ENCODE measurements at regions not wholly inside any gene's neighbourhood (a gene's known extent, or its start where the extent isn't known, plus 50 kb on each side); places are given as distances from the start of the nearest gene placed in this dataset.

DNA sequence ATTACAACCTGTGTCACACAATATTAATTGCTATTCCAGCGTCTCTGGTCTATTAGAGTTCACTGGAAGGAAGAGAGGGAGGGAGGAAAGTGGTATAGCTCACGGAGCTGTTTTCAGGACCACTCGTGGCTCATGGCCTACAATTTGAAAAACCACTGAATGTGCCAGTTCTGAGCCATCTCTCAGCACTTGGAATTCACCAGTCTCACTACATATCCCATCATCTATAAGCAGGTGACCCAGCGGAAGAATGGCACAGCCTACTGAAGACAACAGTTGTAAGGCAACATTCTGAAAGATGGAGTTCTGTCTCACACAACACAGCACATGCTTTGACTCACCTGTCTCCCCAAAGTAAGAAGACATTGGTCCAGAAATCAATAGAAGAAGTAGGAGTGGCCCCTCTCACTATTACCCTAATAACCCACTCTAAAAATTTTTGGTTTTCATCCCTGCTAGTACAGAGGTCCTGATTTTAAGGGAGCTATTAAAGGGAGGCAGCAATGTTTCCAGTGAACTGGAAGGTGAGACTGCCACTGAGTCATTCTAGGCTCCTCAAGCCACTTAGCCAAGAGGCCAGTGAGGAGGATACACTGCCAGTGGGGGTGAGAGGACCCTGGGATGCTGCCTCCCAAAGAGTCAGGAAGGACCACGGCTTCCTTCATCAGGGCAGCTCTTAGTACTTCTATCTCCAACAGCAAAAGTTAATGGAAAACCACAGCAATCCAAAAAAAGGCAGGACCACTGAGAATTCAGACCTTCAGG lies 50.0 kb upstream of the DOCK9 start:
- DNase-seq = no peak

- no peak for DNase-seq
Observed at GRCh38 chr13:99028890-99029289, 51.0 kb upstream of the DOCK9 start.

DNA sequence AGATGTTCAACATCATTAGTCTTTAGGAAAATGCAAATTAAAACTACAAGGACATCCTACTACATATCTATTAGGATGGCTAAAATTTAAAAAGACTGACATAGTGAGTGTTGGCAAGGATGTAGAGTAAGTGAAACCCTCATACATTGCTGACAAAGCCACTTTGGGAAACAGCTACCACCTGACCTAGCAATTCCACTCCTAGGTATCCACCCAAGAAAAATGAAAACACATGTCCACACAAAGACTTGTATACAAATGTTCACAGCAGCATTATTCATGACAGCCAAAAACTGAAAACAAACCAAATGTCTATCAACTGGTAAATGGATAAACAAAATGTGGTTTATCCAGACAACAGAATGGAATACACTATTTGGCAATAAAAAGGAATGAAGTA lies 51.7 kb upstream of the DOCK9 start:
- DNase-seq = no peak

DNA sequence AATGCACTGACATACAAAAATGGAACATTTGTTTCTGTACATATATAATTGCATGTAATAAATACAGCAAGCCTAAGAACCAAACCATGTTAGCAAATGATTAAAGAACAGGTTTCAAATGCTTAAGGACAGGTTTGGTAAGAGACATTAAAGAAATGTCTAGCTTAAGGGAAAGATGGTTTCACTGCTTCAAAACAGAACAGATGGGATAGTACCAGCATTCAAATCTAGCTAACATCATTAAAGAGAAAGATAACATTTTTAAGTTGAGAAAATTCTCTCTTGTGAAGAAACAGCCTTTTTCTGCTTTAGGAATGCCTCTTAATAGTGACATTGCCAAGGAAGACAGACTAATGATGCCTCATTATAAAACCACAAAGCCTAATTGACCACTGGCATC lies 52.5 kb upstream of the DOCK9 start:
- DNase-seq = no peak

DNA sequence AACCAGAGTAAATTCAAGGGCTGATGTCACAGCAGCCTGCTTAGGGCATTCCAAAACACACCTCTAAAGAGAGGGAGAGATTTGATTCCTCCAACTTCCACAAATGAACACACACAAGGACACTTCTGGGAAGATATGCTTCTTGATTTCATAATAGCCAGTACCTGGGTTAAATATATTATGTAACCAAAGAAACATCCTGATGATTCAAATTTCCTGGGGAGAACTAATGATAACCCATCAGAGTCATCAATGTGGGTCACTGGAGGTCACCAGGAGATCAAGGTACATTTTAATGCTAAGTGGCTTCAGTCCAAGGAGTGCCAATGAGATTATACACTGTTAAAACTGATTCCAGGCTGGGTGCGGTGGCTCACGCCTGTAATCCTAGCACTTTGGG lies 54.0 kb upstream of the DOCK9 start:
- DNase-seq = no peak

GRCh38 chr13:99033814-99034213 lies 56.0 kb upstream of the DOCK9 start:
- DNase-seq = no peak

DNA sequence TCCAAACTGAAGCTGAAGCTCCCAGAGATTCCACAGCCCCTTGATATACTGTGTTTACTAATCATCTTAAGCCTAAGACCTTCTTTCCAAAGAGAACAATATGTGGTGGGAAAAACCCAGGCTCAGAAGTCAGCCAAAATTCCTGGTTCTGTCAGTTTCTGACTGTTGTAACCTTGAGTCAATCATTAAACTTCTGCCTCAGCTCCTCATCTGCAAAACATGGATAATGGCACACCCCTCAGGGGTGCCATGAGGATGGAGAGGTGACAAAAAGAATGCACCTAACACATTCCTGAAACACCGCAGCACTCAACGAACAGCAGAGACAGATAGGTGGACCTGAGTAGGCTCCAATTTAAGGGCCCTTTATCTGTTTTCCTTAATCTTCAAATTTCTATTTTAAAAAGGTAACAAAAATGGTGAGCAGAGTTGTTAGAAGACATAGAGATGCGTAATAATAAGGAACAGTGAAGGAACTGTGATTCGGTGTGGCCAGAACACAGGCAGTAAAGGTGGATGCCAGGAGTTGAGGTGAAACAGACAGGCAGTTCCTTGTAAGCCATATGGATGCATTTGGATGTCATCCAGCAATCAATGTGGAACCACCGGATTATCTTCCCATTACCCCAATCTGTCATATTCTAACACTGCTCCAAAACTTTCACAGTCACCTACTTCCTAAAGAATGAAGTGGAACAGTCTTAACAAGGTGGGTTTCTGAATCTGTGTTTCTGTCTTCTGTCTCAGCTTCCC lies 56.6 kb upstream of the DOCK9 start:
- DNase-seq = no peak

DNA sequence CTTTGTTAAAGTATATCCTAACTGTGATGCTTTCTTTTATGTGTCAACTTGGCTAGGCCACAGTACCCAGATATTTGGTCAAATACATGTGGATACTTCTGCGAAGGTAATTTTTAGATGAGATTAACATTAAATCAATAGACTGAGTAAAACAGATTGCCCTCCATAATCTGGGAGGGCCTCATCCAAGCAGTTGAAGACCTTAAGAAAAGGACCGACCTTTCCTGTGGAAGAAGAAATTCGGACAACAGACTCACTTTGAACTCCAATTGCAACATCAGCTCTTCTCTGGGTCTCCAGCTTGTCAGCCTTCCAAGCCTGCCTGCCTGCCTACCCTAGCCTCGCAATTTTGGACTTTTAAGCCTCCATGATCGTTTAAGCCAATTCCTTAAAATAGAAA lies 57.9 kb upstream of the DOCK9 start:
- DNase-seq = no peak

- no peak for DNase-seq
Observed at GRCh38 chr13:99037756-99038155, 59.9 kb upstream of the DOCK9 start.

- no peak for DNase-seq
Observed at GRCh38 chr13:99039718-99040280, 61.9 kb upstream of the DOCK9 start.

DNA sequence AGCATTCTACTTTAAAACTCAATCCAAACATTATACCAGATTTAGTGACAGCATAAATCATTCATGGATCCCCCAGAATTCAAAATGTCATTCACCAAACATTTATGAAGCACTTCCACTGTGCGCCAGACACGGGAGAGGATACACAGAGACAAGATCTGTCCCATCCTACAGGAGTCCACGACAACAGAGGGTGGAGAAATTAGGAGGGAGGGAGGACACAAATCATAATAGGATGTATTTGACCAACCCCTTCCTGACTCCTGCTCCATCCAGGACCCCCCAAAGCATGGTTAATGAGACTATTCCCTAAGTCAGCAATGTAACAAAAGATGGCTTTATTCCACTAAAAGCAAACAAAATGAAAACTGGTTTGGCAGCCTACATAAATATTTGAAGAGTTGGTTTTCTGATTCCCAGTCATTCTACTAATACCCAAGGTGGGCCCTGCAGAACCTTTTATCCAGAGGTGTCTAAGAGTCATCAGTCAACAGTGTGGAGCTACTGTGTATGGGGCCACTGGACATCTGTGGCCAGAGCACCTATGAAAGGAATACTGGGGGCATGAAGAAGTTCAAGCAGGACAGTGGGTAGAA lies 62.8 kb upstream of the DOCK9 start:
- DNase-seq = no peak

DNA sequence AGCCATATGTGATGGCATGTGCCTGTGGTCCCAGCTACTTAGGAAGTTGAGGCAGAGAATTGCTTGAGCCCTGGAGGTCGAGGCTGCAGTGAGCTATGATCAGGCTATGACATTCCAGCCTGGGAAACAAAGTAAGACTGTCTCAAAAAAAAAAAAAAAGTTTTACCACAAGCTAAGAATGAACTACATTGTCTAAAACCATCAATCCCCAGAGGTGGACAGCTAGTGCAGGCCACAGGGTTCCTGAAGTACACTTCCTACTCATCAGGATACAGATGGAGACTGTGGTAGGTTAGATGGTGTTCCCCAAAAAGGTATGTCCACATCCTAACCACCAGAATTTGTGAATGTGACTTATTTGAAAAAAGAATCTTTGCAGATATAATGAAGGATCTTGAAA lies 63.5 kb upstream of the DOCK9 start:
- no peak for DNase-seq

DNA sequence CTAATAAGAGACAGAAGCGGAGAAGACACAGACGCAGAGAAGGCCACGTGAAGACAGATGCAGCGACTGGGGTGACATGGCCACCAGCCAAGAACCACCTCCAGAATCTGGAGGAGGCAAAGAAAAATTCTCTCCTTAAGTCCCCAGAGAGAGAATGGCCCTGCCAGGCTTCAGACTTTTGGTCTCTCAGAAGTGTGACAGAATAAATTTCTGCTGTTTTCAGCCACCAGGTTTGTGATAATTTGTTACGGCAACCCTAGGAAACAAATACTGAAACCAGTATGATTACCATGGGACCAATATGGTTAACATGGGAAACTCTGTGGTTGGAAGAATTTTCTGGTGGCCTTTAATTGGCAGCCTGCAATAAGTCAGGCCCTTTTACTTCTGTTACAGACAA lies 63.9 kb upstream of the DOCK9 start:
- no peak for DNase-seq

DNA sequence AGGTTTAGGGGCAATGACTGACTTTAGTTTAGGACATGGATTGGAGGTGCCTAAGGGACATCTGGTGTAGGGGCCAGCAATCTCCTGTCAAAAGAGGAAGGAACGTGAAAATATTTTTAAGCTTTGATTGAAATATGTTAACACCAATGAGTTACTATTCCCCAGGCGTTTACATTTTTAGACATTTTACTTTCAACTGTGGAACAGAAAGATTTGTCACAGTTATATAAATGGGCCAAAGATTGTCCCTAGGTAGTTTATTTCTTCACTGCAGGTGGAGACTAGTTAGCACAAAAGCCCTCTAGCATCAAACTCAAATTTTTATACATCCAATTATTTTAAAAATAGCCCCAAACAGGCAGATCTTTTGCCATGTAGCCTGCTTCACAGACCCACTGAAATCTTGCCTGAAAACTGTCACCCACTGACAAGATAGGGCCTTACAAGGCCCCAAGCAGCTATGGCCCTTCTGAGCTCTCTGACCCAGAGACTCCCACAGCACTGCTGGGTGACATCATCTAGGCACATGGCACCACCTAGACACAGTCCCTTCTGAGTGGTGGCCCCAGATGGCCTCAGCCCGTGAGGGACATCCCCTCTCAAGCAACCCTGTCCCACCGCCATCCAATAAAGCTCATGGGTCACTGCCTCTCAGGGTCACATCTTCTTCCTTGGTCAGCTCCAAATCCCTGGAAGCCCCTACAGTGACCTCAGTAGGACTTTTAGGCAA lies 64.8 kb upstream of the DOCK9 start:
- DNase-seq = no peak

- DNase-seq = no peak
Observed at GRCh38 chr13:99043831-99044231, 66.0 kb upstream of the DOCK9 start.

DNA sequence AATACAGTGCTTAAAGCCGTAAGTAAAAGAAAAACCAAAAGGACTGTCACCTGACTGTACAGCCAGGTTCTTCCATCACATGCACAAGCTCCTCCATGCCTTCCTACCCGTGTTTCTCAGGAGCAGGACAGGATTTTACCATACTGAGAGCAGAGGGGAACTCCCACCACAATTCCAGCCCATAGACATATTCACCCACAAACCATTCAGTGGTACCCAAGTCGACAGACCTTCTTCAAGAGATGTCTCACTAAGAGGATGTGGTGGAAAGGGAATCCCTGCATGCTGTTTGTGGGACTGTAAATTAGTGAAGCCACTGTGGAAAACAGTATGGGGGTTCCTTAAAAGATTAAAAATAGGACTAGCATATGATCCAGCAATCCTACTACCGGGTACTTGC lies 66.9 kb upstream of the DOCK9 start:
- no peak for DNase-seq

DNA sequence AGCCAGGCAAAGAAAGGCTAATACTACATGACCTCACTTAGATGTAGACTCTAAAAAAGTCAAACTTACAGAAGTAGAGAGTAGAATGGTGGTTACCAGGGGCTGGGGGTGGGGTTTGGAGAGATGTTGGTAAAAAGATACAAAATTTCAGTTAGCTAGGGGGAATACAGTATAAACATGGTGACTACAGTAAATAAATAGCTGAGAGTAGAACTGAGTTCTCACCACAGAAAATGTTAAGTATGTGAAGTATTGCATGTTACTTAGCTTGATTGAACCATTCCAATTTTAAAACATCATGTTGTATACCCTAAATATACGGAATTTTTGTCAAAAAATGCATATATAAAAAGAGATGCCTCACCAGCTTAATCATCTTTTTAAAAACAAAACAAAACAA lies 67.5 kb upstream of the DOCK9 start:
- no peak for DNase-seq

- no peak for DNase-seq
Observed at GRCh38 chr13:99046851-99047250, 69.0 kb upstream of the DOCK9 start.

DNA sequence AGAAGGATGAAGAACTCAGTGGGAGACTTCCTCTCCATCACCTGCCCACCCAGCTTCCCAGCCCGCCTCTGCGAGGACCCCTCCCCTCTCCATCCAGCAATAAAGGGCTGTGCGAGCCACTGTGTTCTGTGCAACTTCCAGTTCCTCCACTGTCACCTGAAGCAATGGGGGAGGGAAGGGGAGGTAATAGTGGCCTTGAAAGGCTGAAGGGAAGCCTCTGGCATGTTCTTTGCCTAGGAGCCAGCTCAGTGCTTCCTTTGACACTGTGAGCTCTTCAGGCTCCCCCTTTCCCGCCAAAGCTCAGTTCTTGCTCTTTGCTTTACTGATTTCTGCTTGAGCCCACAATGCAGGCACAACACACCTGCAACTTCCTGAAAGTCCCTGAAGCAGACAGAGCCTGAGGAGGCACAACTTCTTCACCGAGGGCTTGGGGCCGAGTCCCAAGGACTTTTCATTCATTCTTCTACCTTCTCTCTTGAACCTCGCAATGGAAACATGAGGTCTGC lies 73.2 kb upstream of the DOCK9 start:
- no peak for DNase-seq

DNA sequence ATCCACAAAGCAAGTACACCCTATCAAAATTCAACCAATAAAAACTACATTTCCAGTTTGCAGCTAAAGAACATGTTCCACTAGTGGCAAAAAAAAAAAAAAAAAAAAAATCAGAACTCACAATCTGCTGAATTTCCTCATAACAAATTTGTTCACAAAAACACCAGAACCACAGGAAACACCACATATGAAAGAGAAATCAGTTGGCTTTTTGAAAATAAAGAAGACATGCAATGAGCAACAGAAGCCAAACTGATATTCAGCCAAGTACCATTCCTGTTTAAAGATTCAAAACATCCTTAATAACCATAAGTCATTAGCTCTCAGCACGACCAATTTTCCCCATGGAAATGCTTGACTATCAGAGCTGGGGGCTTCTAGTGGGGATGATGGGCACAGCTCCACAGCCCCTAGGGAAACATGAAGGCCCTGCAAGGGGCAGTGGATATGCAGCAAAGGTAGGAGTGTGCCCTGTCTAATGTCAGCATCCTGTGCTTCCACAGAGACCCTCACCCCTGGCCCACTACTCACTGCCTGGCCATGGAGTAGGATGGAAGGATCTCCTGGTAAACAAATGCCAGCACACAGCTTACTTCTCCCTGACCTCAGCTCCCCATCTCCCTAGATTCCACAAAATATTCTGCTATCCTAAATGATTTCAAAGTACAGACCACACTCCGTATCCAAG lies 74.0 kb upstream of the DOCK9 start:
- no peak for DNase-seq

DNA sequence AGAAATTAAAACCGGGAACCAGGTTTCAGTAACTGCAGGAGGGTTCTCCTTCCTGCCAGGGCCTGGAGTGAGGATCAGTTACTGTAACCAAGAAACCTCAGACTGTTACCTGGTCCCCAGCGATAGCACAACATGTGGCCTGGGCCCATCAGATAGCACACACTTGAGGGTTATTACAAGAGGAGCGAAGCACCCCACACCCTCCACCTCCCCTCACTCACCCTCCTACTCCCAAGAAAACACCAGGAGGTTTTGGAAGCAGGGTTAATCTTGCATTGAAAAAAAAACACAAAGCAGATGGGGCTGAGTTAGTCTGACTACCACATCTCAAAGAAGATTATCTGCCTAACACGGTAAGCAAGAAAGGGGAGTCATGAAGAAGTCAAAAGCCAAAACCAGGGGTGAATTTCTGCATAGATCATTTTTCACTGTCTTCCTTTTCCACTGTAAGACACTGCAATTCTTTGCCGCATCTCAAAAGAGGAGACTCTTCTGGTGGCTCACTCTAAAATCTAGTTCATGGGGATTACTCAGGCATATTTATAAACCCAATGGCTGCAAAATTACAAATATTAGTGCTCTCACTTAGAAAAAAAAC lies 75.9 kb upstream of the DOCK9 start:
- no peak for DNase-seq

DNA sequence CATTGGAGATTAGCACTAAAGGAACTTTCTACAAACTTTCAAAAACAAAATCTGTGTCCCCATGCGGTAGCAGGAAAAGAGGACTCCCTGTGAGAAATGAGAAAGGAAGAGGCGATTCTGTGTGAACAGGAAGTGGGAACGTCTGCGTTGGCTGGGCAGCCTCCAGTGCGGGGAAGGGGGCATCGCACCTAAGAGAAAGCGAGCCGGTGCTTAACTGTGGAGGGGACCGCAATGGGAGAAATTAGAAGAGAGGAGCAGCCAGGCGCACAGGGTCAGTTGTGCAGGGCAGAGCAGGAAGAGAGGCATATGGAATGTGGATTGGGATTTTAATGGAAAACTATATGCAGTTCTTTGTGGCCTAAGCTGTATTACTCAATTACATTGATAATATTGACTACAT lies 77.4 kb upstream of the DOCK9 start:
- no peak for DNase-seq

Data from NCI-H2107 (cell line).